Esophagus mucosa (tissue), 1 donor: ENCODE measurements at regions not wholly inside any gene's neighbourhood (a gene's known extent, or its start where the extent isn't known, plus 50 kb on each side); places are given as distances from the start of the nearest gene placed in this dataset.

Source experiments
- ATAC-seq: fragments of 200-7000 bp; cut with Tn5 transposase; one replicate; pipeline ENCODE4 v1.9.1; 2020
- donor health status: DM: yes; HTN: yes; CAD: no.

- ATAC-seq = no peak
Observed at GRCh38 chr1:187313115-187313514, 484.4 kb downstream of the PLA2G4A start.

- ATAC-seq = no peak
Observed at GRCh38 chr1:187326557-187326956, 497.8 kb downstream of the PLA2G4A start.

- no peak for ATAC-seq
Observed at GRCh38 chr1:187336441-187337168, 507.9 kb downstream of the PLA2G4A start.

- ATAC-seq = no peak
Observed at GRCh38 chr1:187338762-187339412, 510.1 kb downstream of the PLA2G4A start.

- ATAC-seq = no peak
Observed at GRCh38 chr1:187342495-187342894, 513.7 kb downstream of the PLA2G4A start.

GRCh38 chr1:187374082-187374481 is 545.3 kb downstream of the PLA2G4A start:
- no peak for ATAC-seq

GRCh38 chr1:187374742-187375141 is 546.0 kb downstream of the PLA2G4A start:
- no peak for ATAC-seq

- no peak for ATAC-seq
Observed at GRCh38 chr1:187383366-187383765, 554.6 kb downstream of the PLA2G4A start.

GRCh38 chr1:187384504-187384903 is 555.8 kb downstream of the PLA2G4A start:
- no peak for ATAC-seq

GRCh38 chr1:187390215-187390818 is 561.6 kb downstream of the PLA2G4A start:
- no peak for ATAC-seq

- no peak for ATAC-seq
Observed at GRCh38 chr1:187396226-187396625, 567.5 kb downstream of the PLA2G4A start.

- ATAC-seq = no peak
Observed at GRCh38 chr1:187396929-187397796, 568.4 kb downstream of the PLA2G4A start.

GRCh38 chr1:187408212-187409004 is 579.7 kb downstream of the PLA2G4A start:
- no peak for ATAC-seq

GRCh38 chr1:187409341-187409740 is 580.6 kb downstream of the PLA2G4A start:
- no peak for ATAC-seq

GRCh38 chr1:187411118-187411517 is 582.4 kb downstream of the PLA2G4A start:
- ATAC-seq = no peak

- ATAC-seq = no peak
Observed at GRCh38 chr1:187413405-187414169, 584.8 kb downstream of the PLA2G4A start.

- ATAC-seq = no peak
Observed at GRCh38 chr1:187415065-187415464, 586.3 kb downstream of the PLA2G4A start.

- no peak for ATAC-seq
Observed at GRCh38 chr1:187417520-187417919, 588.8 kb downstream of the PLA2G4A start.

GRCh38 chr1:187433598-187433997 is 604.8 kb downstream of the PLA2G4A start:
- no peak for ATAC-seq

- no peak for ATAC-seq
Observed at GRCh38 chr1:187442603-187443002, 613.9 kb downstream of the PLA2G4A start.

- ATAC-seq = no peak
Observed at GRCh38 chr1:187443939-187444338, 615.2 kb downstream of the PLA2G4A start.
